NCI-H460 (cell line): ENCODE measurements at regions not wholly inside any gene's neighbourhood (a gene's known extent, or its start where the extent isn't known, plus 50 kb on each side); places are given as distances from the start of the nearest gene placed in this dataset.

Source experiments
- DNase-seq: peaks from one replicate; pipeline ENCODE4 v3.0.0-alpha.2; 2016; ENCODE audit warnings: low read depth; ENCODE audit errors: extremely low read depth

DNA sequence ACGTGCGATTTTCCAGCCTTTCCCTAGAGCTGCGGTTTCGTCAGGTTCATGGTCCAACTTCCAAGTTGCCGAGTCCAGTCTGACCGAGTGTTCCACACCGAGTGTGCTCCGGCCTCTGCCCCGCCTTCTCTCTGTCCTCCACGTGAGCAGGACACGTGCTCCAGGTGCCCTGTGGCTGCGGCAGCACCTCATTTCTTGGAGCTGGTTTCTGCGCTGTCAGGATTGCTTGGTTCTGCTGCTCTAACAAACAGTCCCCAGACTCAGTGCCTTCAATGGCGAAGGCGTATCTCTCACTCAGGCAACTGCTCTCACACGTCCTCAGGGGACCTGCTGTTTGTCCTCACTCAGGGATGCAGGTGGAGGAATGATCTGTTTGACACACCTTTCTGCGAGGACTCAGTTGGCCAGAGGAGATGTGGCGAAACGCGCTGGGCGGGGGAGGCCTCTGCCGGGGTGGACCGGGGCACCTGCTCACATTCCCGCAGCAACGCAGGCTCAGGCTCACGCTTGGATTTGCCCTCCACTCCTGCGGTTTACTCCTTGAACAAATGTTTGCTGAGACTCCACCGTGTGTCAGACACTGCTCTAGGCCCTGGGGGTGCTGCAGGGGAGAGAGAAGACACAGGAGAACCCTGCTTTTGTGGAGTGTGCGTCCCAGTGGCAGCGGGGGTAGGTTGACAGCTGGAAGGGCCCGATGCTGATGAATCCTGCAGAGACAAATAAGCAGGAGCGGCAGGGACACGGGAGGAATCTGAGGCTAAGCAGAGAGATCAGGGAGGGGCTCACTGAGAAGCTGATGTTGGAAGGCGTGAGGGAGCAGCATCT is 63.4 kb upstream of the FBRSL1 start:
- no peak for DNase-seq

DNA sequence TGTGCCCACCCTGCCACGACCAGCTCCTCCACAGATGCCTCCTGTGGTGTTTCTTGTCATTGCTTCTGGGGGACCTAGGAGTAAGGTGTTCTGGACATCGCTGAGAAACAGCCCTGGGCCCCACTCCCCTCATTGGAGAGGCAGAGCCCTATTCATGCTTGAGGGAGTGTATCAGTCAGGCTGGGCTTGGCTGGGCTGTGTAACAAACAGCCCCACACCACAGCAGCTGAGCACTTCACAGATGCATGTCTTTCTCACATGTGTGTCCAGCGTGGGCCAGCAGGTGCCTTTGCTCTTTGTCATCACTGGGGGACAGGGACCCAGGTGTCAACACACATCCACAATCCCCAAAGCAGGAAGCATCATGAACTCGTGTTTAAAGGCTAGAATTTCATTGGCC is 65.1 kb upstream of the FBRSL1 start:
- no peak for DNase-seq

DNA sequence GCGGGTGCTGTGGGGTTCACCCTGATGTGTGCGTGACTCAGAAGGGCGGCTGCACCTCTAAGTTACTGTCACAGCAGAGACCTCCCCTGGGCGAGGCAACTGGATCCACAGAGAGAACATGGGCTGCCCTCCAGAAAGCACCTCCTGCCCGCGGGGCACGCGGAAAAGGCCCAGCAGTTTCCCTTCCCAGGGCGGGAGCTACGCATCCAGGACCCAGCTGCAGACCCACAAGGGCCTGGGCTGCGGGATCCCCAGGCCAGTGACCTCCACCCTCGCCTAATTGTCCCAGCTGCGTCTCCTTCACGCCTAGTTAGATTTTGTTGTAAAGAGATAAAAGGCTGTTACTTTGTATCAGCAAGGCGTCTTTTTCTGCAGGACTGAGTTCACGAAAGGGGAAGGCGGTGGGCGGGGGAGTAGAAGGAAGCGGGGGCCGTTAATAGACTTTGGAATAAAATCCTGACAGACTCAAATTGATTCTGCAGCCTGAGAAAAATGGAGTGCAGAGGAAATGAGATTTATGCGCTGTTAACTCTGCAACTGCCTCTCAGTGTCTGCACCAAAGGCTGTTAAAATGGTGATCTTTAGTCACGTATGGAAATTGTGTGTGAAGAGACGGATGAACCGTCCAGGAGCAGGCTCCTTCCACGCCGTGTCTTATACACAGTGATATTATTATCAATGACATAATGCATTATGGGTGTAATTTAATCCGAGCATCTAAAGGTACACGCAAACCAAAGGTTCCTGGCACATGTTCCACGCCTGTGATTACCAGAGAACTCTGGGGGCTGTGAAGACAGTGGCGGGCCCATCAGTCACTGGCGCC is 65.9 kb upstream of the FBRSL1 start:
- DNase-seq = no peak

DNA sequence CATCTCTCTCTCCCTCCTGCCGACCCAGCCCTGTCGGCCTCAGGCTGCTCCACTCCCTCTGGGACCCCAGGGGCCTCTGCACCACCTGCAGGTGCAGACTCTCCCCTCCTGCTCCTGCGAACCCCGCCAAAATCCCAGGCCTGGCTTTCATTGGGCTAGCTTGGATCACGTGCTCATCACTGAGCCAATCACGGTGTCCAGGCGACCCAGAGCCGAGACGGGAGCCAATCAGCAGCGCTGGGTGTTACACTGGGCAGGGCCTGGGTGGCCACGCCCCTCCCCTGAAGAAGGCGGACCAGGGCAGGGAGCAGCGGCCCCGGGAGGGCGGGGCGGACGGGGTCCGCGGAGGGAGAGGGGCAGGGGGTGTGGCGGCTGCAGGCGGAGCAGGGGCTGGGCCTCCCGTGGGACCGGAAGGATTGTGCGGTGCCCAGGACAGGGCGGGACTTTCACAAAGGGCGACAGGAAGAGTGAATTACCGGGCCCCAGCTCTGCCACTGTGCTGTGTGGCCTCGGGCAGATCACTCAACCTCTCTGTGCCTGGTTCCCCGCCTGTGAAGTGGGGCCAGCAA is 66.6 kb upstream of the FBRSL1 start:
- peak; percentile 12 for DNase-seq

DNA sequence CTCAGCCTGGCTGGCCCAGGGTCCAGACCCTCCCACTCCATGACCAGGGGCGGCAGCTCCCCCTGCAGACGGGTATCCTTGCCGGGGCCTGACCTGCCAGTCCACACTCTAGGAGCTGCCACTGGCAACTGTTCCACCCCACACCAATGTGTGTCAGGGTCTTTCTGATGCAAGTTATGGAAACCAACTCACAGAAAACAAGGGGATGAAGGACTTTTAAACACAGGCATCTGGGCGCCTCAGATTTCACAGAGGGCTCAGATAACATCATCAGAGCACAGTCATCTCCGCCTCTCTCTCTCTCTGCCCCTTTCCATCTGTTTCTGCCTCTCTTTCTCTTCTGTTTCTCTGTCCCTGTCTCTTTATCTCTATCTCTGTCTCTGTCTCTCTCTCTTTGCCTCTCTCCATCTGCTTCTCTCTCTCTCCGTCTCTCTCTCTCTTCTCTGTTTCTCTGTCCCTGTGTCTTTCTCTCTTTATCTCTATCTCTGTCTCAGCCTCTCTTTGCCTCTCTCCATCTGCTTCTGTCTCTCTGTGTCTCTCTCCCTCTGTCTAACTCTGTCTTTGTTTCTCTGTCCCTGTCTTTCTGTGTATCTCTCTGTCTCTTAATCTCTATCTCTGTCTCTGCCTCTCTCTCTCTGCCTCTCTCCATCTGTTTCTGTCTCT is 67.4 kb upstream of the FBRSL1 start:
- DNase-seq = peak; percentile 33

DNA sequence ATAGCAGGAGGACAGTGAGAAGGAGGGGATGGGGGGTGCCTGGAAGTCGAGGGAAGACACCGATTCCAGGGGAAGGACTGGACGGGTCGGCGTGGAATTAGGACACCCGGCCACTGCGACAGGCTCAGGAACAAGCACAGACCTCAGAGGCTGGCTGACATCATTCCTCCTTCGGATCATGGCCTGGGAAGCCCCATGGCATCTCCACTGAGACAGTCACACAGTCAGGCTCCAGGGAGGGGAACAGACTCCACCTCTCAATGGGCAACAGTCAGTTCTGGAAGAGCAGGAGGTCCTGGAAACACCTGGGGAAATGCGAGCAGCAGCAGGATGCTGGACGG is 67.9 kb upstream of the FBRSL1 start:
- DNase-seq = no peak

DNA sequence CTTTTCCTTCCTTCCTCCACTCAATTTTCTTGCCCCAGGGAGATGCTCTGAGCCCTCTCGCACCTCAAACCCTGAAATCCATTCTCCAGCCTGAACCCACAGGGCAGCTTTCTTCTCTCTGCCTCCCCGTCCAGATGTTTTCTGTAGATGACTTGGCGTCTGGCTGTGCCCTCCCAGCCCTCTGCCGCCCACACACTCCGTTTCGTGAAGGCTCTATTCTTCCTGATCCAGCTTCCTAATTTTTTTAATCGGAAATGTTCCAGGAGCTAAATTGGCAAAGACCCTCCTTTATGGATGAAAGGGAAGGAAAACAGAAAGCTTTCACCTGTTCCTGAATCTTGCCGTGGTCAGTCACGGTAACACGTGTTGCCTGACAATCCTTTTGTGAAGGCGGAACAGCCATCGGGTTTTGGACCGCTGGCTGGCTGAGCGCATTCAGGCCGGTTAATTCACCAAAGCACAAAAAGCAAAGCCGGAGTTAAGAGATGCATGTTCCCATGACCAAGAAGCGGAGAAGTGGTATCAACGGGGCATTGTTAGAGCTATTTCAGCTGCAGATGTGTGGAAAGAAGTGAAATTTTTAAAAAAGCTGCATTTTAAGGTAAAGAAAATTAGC is 70.2 kb upstream of the FBRSL1 start:
- DNase-seq = no peak

DNA sequence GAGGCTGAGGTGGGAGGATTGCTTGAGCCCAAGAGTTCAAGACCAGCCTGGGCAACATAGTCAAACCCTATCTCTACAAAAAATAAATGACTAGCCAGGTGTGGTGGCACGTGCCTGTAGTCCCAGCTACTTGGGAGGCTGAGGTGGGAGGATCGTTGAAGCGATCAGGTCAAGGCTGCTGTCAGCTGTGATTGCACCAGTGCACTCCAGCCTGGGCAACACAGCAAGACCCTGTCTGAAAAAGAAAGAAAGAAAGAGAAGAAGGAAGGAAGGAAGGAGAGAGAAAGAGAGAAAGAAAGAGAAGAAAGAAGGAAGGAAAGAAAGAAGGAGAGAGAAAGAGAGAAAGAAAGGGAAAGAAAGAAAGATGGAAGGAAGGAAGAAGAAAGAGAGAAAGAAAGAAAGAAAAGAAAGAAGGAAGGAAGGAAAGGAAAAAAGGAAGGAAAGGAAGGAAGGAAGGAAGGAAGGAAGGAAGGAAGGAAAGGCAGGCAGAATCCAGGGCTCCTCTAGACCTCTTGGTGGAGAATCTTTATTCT is 71.5 kb upstream of the FBRSL1 start:
- no peak for DNase-seq

DNA sequence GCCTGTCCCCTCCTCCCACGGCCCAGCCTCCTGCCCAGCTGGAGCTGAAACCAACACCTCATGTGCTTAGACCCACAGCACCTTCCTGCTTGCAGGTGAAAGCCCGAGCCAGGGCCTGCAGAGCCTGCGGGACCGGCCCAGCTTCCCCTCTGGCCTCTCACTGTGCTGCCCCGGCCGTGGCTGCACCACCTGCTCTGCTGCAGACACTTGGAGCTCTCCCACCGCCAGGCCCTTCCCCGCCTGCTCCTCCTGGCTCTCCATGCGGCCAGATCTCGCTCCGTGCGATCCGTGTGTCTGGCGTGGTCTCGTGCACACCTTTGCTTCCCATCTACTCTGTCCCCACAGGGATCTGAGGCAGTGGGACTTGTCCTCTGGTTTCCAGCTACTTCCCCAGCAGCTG is 72.2 kb upstream of the FBRSL1 start:
- no peak for DNase-seq

DNA sequence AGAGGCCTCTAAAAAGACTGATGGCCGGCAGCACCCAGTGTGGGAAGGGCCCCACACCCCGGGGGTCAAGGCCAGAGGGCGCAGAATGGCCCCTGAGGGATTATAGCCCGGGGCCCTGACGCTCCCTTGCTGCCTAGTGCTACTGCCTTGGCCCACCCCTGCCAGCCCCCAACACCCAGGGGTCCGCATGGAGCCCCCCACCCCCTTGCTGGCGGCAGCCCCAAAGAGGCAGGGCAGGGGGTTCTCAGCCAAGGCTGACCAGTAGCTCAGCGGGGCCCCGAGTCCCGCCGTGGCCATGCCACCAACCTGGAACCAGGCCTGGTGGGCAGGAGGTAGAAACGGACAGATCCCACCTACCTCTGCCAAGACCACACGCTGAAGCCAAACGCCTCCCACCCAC is 73.1 kb upstream of the FBRSL1 start:
- DNase-seq = no peak

DNA sequence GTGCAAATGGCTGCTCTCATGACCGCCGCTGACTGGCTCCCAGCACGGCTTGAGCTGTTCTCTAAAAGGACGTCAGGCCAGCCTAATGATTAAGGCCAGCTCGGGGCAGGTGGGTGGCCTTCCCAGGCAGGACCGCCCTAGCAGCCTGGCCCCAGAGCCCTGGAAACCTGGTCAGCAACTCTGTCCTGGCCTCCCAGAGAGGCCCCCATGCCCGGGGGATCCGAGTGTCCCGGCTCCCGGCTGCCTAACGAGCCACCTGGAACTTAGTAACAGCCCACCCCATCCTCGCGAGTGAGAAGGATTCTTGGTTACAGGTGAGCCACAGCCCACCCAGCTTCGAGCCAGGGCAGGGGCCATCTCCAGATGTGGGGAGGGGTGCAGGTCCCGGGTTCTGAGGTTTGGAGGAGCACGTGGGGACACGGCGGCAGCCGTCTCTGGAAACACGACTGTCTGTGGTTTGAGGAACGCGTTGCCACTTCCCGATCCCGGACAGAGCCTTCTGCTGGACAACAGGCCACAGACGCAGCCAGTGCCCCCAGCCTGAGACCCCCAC is 73.8 kb upstream of the FBRSL1 start:
- DNase-seq = no peak

DNA sequence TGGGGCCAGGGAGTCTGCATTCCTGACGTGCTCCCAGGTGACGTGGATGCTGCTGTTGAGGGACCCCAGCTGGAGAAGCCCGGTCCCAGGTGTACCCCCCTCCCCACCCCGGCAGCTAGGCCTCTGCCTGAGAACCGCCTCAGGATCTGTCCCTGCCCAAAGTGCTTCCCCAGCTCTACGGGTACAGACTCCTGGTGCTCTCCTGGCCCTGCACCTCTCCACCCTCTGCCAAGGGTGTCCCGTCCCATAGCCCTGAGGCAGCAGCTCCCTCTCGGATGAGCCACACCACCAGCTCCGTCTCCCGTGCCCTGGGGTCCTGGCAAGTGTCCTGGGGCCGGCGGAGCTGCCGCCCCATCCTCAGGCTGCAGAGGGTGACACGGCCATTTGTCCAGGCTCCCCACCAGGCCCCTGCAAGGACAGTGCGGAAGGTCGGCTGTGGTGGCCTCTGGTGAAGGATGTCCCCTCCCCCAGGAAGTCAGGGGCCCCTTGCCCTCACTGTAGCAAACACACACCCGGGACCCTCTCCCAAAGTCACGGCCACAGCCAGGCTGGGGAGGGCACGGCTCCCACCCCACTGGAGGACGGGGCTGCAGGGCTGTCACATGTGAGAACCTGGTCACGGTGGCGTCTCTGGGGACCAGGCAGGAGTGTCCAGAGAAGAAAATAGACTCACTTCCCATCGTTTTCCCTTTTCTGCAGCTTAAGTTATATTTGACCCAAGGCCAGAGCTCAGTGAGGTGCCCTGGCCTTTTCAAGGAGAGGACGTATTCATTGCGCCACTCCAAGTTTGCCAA is 74.4 kb upstream of the FBRSL1 start:
- DNase-seq = no peak

DNA sequence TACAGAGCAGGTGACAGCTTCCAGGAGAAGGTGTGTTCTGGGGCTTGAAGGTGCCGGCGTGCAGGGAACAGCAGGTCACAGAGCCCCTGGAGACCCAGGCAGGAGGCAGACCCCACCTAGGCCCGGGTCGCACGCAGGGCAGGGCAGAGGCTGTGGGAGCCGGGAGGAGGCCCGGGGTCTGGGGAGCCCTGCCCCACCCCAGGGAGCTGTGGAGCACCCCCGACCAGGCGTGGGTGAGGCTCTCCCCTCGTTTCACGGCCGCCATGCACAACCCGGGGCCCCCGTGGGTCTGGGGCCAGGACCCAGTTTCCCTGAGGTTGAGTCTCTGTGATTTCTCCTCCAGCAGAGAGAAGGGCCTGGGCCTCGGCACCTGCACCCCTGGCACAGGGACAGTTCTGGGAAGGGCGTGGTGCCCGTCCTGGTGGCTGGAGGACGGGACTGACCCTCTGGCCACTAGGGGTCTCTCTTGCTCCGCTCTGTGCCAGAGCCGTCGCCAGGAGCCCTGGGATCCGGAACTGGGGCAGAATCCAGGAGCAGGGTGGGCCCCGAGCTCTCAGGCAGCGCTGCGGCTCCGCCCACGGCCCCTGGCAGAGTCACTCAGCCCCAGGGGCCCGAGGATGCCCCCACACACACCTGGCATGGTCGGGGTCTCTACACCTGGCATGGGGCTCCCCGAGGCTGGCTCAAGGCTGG is 75.2 kb upstream of the FBRSL1 start:
- peak; percentile 85 for DNase-seq

DNA sequence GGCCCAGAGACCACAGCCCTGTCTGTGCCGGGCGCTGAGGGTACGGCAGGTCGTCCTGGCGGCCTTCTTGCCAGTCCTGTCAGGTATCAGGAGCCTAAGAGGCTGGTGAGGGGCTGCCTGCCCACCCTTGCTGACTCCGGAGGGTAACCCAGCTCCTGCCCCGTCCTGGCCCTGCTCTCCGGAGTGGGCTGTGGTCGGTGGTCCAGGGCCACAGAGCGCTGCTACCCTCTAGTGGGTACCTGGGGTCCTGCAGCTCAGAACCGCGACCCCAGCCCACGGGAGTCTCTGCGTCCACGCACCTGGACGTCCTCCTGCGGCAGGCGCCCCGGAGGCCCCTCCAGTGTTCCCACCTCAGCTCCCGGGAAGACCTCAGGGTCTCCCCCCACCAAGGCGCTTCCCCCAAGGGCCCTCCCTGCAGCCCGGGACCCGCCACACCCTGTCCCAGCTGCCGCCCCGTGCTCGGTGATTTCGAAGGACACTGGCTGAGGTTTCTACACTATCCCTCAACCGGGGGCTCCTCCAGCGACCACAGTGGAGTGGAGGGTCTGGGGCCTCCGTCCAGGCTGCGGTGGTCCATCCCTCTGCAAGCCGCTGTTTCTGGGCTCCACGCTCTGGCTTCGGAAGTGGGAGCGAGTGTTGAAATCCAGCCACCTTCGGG is 75.9 kb upstream of the FBRSL1 start:
- no peak for DNase-seq

DNA sequence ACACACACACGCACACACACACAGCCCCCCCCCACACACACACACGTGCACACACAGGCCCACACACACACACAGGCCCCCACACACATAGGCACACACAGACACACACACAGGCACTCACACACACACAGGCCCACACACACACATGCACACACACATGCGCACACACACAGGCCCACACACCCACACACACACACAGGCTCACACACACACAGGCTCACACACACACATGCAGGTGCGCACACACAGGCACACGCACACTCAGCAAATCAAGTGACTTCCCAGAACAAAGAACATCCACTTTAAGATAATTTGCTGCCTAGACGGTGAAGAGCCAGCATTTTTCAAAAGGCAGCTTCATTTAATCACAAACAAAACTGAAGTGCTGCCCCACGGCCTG is 78.5 kb upstream of the FBRSL1 start:
- DNase-seq = no peak

DNA sequence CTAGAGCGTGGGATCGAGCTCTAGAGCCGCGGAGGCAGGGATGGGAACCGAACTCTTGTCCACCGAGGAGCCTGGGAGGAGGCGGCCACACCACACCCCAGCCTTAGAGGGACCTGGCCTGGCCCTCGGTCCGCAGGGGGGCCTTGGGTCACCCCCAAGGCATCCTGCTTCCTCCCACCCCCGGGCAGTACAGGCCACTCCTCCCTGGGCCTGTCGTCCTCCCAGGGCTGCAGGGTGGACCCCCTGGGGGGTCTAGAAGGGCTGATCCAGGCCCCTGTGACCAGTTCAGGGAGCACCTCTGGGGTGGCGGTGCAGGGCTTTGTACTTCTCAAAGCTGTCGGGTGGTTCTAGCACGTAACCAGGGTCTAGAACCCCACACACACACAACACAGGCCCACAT is 79.1 kb upstream of the FBRSL1 start:
- no peak for DNase-seq

DNA sequence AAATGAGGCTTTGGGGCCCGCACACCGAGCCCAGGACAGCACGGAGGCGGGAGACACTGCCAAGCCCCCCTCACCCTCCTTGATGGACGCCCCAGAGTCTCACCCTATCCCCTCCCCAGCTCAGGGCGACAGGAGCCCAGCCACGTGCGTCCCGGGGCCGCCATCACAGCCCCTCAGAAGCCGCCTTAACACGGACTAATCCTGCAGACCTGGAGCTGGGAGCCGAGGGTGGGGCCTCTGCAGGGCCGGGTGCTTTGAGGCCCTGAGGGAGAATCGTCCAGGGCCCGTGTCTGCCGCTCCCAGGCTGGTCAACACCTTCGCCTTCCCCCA is 79.7 kb upstream of the FBRSL1 start:
- no peak for DNase-seq

DNA sequence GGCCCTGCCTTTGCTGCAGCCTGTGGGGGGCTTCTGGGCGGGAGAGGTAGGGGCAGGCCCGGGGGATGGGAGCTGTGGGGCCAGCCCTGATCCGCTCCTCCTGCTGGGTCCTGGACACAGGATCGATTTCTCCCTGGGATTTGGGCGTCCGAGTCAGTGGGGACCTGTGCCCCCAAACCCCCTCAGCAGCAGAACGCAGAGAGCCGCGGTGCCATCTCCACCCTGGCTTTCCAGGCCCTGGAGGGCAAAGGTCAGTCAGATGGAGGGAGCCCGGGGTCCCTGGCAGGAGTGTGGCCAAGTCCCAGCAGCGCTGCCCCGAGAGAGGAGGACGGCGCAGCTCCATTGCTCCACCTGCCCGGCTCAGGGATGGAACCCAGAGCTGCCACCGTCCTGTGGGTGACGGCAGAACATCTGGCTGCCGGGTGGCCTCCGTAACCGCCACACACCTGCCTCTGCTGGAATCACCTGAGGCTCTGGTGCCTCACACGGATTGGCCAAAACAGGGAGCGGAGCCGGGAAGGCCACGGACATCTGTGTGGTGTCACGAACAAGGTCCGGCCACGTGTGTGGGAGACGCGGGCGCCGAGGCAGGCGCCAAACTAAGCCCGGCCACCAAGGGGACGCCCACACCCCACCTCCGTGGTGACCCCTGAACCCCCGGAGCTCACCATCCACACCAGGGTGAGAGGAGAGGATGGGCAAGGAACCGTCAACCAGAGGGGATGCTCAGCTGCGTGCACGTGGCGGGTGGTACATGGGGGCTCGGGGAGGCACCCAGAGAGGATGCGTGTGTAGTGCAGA is 80.3 kb upstream of the FBRSL1 start:
- no peak for DNase-seq
